Loucy (cell line): ENCODE measurements at regions not wholly inside any gene's neighbourhood (a gene's known extent, or its start where the extent isn't known, plus 50 kb on each side); places are given as distances from the start of the nearest gene placed in this dataset.

Experiments used
- H2AFZ ChIP-seq: fragments of 200-600 bp; sonication (generic); 2 replicates; pipeline ENCODE4 v1.6.0; 2016; ENCODE audit warnings: antibody characterized with exemption, mild to moderate bottlenecking, low read length, moderate library complexity
- H3F3A ChIP-seq: fragments of 200-600 bp; 2 replicates; pipeline ENCODE4 v1.6.0; 2016; ENCODE audit warnings: antibody characterized with exemption, low read depth, mild to moderate bottlenecking
- H3K27me3 ChIP-seq: fragments of 200-600 bp; sonication (generic); 2 replicates; pipeline ENCODE4 v1.6.1; 2014; ENCODE audit warnings: low read length, mild to moderate bottlenecking; ENCODE audit not compliant: insufficient read depth, poor library complexity, severe bottlenecking
- H3K36me3 ChIP-seq: fragments of 200-600 bp; sonication (generic); 2 replicates; pipeline ENCODE4 v1.6.1; 2016; ENCODE audit warnings: low read length; ENCODE audit not compliant: insufficient read depth
- H3K4me1 ChIP-seq: fragments of 200-600 bp; sonication (generic); 2 replicates; pipeline ENCODE4 v1.5.1; 2014; ENCODE audit warnings: low read length, mild to moderate bottlenecking; ENCODE audit not compliant: insufficient read depth, poor library complexity, severe bottlenecking
- H3K4me2 ChIP-seq: fragments of 200-600 bp; sonication (generic); 2 replicates; pipeline ENCODE4 v1.6.0; 2014; ENCODE audit warnings: antibody characterized with exemption, low read length, low read depth, mild to moderate bottlenecking; ENCODE audit not compliant: poor library complexity, severe bottlenecking
- H3K4me3 ChIP-seq: fragments of 200-600 bp; sonication (generic); 2 replicates; pipeline ENCODE4 v1.5.1; 2014; ENCODE audit warnings: low read length, mild to moderate bottlenecking, mixed read lengths; ENCODE audit not compliant: poor library complexity, severe bottlenecking
- H3K79me2 ChIP-seq: fragments of 200-600 bp; sonication (generic); 2 replicates; pipeline ENCODE4 v1.6.1; 2014; ENCODE audit warnings: low read length; ENCODE audit not compliant: insufficient read depth
- H3K9ac ChIP-seq: fragments of 200-600 bp; sonication (generic); 2 replicates; pipeline ENCODE4 v1.6.0; 2014; ENCODE audit warnings: mild to moderate bottlenecking, low read depth, low read length, moderate library complexity; ENCODE audit not compliant: poor library complexity, severe bottlenecking
- H3K9me2 ChIP-seq: fragments of 200-600 bp; sonication (generic); replicated peaks from 2 replicates; pipeline ENCODE4 v1.6.1; 2016; ENCODE audit warnings: low read depth, low read length, mixed read lengths
- H3K9me3 ChIP-seq: fragments of 200-600 bp; sonication (generic); 2 replicates; pipeline ENCODE4 v1.6.1; 2014; ENCODE audit warnings: mild to moderate bottlenecking, antibody characterized with exemption, low read length, low read depth; ENCODE audit not compliant: insufficient read depth
- H4K20me1 ChIP-seq: fragments of 200-600 bp; sonication (generic); 2 replicates; pipeline ENCODE4 v1.6.0; 2014; ENCODE audit warnings: antibody characterized with exemption, low read length, mild to moderate bottlenecking; ENCODE audit not compliant: insufficient read depth, poor library complexity, severe bottlenecking
- EZH2phosphoT487 ChIP-seq: fragments of 200-600 bp; IDR thresholded peaks from 2 replicates; pipeline ENCODE4 v1.6.1; 2018; ENCODE audit warnings: antibody characterized with exemption, mild to moderate bottlenecking, moderate library complexity, borderline replicate concordance
- TF ChIP-seq, protein P1 (sequence below): fragments of 200-600 bp; sonication (generic); conservative IDR thresholded peaks from 2 replicates; pipeline ENCODE4 v1.5.1; 2014; ENCODE audit warnings: mild to moderate bottlenecking, antibody characterized with exemption, low read length

DNA sequence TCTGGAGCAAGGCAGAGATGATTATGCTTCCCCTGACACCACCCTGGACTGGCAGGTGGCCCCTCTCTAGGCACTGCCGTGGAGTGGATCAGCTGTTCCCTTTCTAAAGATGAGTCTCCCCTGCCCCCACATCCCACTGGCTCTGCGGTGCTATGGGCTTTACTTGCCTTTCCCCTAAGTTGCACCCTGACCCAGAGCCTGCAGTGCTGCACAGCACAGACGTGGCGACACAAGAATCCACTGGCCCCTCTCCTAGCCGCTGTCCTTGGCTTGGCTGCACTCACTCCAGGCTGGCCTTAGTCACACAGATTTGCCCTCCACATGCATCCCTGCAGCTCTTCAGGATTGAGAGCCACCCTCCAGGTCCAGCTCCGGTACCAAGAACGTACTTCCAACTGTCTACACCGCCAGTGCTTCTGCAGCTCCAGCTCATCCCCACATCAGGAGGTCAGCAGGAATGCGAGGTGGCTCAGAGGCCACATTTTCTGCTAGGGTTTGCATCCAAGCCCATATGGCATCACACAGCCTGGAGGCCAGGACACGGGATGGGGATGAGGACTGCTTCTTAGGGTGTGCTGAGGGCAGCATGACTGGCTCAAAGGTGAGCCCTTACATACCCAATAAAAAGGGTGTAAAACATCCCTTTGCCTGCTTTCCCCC is 82.4 kb upstream of the RASGRF1 start:
- H2AFZ ChIP-seq = no peak overlapping the region
- no peaks in the 10 kb centered on the region for H3K4me1 ChIP-seq
- H4K20me1 ChIP-seq = no peaks in the 10 kb centered on the region
- no peak for TF ChIP-seq EZH2phosphoT487
- TF ChIP-seq, protein P1, sequence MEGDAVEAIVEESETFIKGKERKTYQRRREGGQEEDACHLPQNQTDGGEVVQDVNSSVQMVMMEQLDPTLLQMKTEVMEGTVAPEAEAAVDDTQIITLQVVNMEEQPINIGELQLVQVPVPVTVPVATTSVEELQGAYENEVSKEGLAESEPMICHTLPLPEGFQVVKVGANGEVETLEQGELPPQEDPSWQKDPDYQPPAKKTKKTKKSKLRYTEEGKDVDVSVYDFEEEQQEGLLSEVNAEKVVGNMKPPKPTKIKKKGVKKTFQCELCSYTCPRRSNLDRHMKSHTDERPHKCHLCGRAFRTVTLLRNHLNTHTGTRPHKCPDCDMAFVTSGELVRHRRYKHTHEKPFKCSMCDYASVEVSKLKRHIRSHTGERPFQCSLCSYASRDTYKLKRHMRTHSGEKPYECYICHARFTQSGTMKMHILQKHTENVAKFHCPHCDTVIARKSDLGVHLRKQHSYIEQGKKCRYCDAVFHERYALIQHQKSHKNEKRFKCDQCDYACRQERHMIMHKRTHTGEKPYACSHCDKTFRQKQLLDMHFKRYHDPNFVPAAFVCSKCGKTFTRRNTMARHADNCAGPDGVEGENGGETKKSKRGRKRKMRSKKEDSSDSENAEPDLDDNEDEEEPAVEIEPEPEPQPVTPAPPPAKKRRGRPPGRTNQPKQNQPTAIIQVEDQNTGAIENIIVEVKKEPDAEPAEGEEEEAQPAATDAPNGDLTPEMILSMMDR = no peak
- no peaks in the 10 kb centered on the region for H3F3A ChIP-seq
- H3K4me3 ChIP-seq = no peak overlapping the region
- H3K27me3 ChIP-seq = no peaks in the 10 kb centered on the region
- no peak overlapping the region for H3K9ac ChIP-seq
- no peaks in the 10 kb centered on the region for H3K9me3 ChIP-seq
- H3K4me2 ChIP-seq = no peak overlapping the region
- H3K79me2 ChIP-seq = no peaks in the 10 kb centered on the region
- no peaks in the 10 kb centered on the region for H3K36me3 ChIP-seq
- no peaks in the 10 kb centered on the region for H3K9me2 ChIP-seq

DNA sequence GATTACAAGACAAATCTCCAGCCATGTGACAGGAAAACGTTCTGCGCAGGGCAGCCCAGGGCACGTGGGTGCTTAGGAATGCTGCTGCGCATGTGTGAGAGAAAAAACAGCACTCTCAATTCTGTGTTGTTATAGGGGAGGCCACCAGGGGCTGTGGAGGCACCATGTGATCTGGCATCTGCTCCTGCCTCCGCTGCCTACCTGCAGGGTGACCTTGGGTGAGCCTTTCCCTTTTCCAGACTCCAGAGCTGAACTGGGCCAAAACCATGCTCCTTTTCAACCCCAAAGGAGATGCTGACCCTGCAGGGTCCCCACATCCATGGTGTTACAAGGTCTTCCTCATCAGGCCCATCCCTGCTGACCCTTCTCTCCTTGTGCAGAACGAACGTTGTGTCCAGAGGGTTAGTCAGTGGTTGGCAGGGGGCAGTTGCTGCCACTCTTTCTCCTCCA is 81.5 kb upstream of the RASGRF1 start:
- no peaks in the 10 kb centered on the region for H3K4me1 ChIP-seq
- H3K9ac ChIP-seq = no peak overlapping the region
- no peaks in the 10 kb centered on the region for H3K27me3 ChIP-seq
- H3K9me2 ChIP-seq = no peaks in the 10 kb centered on the region
- no peaks in the 10 kb centered on the region for H3K79me2 ChIP-seq
- H3K9me3 ChIP-seq = no peaks in the 10 kb centered on the region
- no peak overlapping the region for H2AFZ ChIP-seq
- no peak for TF ChIP-seq EZH2phosphoT487
- TF ChIP-seq, protein P1 = no peak
- no peaks in the 10 kb centered on the region for H4K20me1 ChIP-seq
- H3K4me3 ChIP-seq = no peak overlapping the region
- H3F3A ChIP-seq = no peaks in the 10 kb centered on the region
- H3K4me2 ChIP-seq = no peak overlapping the region
- no peaks in the 10 kb centered on the region for H3K36me3 ChIP-seq

DNA sequence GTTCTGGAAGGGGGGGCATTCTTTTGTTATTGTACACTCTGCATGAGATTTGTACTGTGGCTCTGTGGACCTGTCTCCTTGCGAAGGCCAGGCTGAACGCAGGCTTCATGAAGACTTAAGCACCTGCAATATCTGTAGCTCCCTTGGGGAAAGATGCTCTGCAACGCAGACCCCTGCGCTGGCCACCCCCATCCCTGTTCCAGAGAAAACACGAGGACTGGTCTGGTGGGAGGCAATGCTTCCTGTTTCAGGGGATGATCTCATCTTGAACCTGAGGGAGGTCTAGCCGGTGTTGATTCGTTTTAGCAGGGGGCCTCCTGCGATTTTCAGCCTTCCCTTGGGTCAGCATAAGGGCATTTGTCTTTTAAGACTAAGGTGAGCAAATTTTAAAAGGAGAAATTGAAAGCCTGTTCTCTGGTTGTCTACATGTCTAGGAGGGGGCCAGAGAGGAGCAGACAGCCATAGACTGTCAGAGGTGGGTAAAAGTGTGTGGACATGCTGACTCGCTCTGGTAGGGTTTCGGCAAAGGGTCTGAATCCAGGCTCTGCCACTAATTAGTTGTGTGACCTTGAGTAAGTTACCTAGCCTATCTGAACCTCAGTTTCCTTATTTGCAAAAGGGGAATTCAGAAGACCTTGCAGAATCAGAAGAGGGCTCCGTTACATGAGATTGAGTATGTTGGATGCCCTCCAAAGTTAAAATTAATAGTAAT is 80.9 kb upstream of the RASGRF1 start:
- H3K36me3 ChIP-seq = no peaks in the 10 kb centered on the region
- no peak overlapping the region for H3K4me2 ChIP-seq
- no peaks in the 10 kb centered on the region for H3K79me2 ChIP-seq
- H3F3A ChIP-seq = no peaks in the 10 kb centered on the region
- no peak overlapping the region for H3K9ac ChIP-seq
- no peaks in the 10 kb centered on the region for H3K9me2 ChIP-seq
- peaks cover 4% of the 10 kb centered on the region for H3K4me1 ChIP-seq
- H4K20me1 ChIP-seq = no peaks in the 10 kb centered on the region
- no peak overlapping the region for H2AFZ ChIP-seq
- H3K4me3 ChIP-seq = no peak overlapping the region
- H3K9me3 ChIP-seq = no peaks in the 10 kb centered on the region
- TF ChIP-seq, protein P1 = no peak
- no peak for TF ChIP-seq EZH2phosphoT487
- no peaks in the 10 kb centered on the region for H3K27me3 ChIP-seq
